ENCODE measurements at regions not wholly inside any gene's neighbourhood (a gene's known extent, or its start where the extent isn't known, plus 50 kb on each side); places are given as distances from the start of the nearest gene placed in this dataset.
"Not testable (repeated sequence)": the region's sequence is repeated elsewhere in the genome, so short reads cannot be mapped to it uniquely, and the experiment has no call there.

- not testable (repeated sequence) for DNase-seq
Measured at GRCh38 chr14:105699706-105700105, 173.3 kb downstream of the TMEM121 start.

- DNase-seq: not testable (repeated sequence)
Measured at GRCh38 chr14:105700146-105700545, 173.8 kb downstream of the TMEM121 start.

GRCh38 chr14:105700622-105701288 is 174.4 kb downstream of the TMEM121 start:
- DNase-seq: no peak

DNA sequence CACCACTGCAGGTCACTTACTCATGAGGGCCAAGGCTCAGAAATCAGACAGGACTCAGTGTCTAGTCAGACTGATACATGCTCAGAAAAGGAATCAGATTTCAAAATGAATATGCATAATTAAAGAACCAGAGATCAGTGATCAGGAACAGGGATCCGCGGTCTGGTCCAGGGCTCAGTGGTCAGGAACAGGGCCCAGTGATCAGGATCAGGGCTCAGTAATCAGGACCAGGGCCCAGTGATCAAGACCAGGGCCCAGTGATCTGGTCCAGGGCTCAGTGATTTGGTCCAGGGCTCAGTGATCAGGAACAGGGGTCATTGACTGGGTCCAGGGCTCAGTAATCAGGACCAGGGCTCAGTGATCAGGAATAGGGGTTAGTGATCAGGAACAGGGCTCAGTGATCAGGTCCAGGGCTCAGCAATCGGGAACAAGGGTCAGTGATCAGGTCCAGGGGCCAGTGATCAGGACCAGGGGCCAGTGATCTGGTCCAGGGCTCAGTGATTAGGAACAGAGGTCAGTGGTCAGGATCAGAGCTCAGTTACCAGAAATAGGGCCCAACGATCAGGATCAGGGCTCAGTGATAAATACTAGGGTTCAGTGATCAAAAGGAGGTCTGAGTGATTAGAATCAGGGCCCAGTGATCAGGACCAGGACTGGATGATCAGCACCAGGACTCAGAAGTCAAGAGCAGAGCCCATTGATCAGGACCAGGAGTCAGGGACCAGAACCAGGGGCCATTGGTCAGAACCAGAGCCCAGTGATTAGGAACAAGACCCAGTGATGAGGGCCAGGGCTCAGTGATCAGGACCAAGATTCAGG is 175.3 kb downstream of the TMEM121 start:
- DNase-seq: no peak

DNA sequence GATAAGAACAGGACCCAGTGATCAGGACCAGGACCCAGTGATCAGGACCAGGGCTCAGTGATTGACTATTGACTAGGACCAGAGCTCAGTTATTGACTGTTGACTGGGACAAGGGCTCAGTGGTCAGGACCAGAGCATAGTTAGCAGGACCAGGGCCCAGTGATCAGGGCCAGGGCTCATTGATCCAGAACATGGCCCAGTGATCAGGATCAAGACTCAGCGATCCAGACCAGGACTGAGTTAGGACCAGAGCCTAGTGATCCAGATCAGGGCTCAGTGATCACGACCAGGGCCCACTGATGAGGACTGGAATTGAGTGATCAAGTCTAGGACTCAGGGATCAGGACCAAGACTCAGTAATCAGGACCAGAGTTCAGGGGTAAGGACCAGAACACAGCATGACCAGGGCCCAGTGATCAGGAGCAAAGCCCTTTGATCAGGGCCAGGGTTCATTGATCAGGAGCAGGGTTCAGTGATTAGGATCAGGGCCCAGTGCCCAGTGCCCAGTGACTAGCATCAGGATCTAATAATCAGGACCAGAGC is 176.0 kb downstream of the TMEM121 start:
- DNase-seq: no peak

- not testable (repeated sequence) for DNase-seq
Measured at GRCh38 chr14:105703044-105703665, 176.8 kb downstream of the TMEM121 start.

GRCh38 chr14:105704091-105704490 is 177.7 kb downstream of the TMEM121 start:
- not testable (repeated sequence) for DNase-seq

DNA sequence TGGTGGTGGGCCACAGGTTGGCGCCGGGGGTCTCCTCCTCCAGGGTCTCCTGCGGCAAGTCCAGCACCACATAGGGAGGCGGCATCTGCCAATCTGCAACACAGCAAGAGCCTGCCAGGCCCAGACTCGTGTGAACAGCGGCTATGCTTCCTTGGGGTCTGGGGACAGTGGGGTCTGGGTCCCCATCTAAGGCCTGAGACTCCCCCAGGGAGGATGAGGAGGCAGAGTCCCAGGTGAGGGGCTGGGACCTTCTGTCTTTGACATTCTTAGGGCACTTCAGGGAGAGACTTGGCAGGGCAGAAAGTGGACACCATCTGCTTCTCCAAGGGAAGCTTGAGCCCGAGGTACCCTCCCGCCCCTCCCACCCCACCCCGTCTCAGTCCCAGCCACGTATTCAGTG is 178.1 kb downstream of the TMEM121 start:
- not testable (repeated sequence) for DNase-seq

DNA sequence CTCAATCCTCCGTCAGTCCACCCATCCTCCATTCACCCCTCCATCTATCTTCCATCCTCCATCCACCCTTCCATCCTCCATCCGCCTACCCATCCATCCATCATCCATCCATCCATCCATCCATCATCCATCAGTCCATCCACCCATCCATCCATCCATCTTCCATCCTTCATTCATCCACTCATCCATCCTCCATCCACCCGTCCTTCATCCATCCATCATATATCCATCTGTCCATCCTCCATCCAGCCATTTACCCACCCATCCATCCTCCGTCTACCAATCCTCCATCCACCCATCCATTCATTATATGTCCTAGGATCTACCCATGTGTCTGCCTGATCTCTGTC is 179.1 kb downstream of the TMEM121 start:
- DNase-seq: not testable (repeated sequence)

DNA sequence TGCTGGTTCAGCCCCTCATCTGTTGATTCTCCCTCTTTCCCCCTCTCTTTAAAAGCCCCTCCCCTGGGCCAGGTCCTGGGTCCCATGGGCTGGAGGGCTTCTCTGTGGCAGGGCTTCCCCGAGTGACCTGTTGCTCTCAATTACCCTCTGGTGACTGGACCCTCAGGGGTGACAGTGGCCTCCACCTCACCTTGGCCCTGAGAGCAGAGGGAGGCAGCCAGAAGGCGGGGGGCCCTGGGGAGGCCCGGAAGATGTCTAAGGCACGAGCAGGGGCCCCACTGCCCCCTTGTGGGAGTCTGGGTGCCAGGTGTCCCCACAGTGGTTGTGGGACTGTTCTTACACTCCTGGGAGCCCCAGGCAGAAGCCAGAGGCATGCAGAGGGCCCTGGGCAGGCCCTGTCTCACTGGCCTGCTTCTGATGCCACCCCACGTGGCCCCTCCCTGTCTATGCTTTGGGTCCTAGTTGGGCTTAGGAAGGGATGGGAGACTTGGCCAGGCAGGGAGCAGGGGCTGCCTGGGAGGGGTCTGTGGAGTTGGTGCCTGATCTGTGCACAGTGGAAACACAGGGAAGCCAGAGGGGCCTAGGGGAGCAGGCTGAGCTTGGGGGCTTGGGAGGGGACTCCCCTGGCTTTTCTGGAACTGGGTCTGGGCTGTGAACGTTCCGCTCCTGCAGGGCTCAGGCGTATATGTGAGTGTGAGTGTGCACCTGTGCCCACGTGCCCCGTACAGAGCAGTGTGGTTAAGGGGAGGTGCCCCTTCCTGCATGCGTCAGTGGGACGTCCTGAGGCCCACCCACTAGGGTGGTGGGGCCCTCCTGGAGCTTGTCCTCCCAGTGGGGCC is 179.7 kb downstream of the TMEM121 start:
- DNase-seq: not testable (repeated sequence)

DNA sequence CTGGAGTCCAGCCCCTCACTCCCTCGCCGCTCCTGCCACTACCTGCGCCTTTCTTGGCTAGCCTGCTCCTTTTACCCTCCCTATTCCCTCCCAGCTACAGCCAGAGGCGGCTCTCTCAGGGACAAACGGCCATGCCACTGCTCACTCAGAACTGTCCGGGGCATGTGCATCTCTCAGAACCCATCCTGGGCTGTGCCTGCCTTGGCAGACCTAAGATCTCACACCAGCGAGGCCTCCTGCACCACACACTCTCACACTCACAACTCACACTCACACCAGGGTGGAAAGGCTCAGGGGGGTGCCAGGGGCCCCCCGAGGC is 180.3 kb downstream of the TMEM121 start:
- DNase-seq: not testable (repeated sequence)

DNA sequence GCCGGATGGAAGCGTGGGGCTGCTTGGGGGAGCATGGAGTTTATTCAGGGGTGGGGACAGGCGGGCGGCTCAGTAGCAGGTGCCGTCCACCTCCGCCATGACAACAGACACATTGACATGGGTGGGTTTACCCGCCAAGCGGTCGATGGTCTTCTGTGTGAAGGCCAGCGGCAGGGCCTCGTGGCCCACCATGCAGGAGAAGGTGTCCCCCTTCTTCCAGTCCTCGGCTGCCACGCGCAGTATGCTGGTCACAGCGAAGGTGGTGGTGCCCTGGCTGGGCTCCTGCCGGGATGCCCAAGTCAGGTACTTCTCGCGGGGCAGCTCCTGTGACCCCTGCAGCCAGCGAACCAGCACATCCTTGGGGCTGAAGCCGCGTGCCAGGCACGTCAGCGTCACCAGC is 180.7 kb downstream of the TMEM121 start:
- DNase-seq: not testable (repeated sequence)

DNA sequence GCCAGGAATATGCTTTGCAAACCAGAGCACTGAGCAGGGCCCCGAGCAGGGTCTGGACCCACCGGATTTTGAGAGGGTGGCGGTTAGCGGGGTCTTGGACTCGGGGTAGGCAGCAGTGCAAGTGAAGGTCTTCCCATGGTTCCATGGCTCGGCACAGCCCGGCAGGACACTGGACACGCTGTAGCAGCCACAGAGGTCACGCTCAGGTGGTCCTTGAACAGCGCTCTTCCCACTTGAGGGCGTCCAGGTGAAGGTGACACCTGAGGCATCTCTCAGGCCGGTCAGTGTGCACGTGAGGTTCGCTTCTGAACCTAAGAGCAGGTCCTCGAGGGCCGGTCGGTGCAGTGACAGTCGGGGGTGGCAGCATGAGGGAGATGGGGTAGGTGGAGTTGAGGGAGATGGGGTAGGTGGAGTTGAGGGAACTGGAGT is 181.4 kb downstream of the TMEM121 start:
- not testable (repeated sequence) for DNase-seq

- DNase-seq: not testable (repeated sequence)
Measured at GRCh38 chr14:105708251-105709134, 182.1 kb downstream of the TMEM121 start.

DNA sequence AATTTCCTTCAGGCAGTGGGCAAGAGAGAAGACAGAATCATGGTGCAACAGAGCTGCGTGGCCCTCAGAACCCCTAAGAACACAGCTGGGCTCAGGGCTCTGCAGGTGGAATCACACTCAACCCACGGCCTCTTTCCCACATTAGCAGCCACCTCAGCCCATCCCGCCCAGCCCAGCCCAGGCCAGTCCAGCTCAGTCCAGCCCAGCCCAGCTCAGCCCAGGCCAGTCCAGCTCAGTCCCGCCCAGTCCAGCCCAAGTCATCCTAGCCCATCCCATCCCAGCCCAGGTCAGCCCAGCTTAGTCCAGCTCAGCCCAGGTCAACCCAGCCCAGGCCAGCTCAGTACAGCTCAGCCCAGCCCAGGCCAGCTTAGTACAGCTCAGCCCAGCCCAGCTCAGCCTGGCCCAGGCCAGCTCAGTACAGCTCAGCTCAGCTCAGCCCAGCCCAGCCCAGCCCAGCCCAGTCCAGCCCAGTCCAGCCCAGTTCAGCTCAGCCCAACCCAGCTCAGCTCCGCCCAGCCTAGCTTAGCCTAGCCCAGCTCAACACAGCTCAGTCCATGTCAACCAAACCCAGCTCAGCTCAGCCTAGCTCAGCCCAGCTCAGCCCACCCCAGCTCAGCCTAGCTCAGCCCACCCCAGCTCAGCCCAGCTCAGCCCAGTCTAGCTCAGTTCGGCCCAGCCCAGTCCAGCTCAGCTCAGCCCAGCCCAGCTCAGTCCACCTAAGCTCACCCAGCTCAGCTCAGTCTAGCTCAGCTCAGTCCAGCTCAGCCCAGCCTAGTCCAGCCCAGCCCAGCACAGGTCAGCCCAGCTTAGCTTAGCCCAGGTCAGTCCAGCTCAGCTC is 183.1 kb downstream of the TMEM121 start:
- no peak for DNase-seq

DNA sequence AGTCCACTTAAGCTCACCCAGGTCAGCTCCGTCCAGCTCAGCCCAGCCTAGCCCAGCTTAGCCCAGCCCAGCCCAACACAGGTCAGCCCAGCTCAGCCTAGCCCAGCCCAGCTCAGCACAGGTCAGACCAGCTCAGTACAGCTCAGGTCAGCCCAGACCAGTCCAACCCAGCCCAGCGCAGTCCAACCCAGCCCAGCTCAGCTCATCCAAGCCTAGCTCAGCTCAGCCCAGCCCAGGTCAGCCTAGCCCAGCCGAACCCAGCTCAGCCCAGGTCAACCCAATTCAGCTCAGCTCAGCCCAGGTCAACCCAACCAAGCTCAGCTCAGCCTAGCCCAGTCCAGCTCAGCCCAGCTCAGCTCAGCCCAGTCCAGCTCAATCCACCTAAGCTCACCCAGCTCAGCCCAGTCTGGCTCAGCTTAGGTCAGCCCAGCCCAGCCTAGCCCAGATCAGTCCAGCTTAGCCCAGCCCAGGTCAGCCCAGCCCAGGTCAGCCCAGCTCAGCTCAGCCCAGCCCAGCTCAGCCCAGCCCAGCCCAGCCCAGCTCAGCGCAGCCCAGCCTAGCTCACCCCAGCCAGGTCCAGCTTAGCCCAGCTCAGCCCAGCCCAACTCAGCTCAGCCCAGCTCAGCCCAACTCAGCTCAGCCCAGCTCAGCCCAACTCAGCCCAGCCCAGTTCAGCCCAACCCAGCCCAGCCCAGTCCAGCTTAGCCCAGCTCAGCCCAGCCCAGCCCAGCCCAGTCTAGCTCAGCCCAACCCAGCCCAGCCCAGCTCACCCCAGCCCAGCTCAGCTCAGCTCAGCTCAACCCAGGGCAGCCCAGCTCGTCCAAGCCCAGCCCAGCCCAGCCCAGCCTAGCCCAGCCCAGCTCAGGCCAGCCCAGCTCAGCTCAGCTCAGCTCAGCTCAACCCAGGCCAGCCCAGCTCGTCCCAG is 184.0 kb downstream of the TMEM121 start:
- no peak for DNase-seq

- no peak for DNase-seq
Measured at GRCh38 chr14:105711044-105711620, 184.7 kb downstream of the TMEM121 start.

DNA sequence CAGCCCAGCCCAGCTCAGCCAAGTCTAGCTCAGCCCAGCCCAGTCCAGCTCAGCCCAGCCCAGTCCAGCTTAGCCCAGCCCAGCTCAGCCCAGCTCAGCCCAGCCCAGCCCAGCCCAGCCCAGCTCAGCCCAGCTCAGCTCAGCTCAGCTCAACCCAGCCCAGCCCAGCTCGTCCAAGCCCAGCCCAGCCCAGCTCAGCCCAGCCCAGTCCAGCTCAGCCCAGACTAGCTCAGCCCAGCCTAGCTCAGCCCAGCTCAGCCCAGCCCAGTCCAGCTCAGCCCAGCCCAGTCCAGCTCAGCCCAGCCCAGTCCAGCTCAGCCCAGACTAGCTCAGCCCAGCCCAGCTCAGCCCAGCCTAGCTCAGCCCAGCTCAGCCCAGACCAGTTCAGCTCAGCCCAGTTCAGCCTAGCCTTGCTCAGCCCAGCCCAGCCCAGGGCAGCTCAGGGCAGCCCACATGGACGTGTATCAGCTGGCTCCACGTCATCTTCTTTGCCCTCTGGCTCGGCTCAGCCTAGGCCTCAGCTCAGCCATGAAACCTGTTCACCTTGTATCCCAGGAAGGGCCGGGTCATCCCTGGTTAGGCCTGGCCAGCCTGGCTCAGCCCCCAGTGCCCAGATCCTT is 185.6 kb downstream of the TMEM121 start:
- no peak for DNase-seq

DNA sequence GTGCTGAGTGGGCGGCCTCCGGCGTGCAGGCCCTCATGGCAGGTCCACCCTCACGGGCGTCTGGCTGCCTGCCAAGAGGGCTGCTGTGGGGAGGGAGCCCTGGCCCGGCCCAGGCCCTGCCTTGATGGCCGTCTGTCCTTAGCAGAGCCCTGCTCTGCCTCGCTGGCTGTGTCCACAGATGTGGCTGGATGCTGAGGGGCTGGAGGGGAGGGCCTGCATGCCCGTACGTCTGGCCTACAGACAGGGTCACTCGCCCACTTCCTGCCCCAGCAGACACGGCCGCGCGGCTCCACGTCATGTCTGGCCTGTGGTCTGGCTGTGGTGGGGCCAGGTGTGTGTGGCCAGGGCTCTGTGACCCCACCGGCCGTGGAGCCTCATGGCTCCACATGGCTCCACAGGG is 186.3 kb downstream of the TMEM121 start:
- not testable (repeated sequence) for DNase-seq
